Neural crest cell (in vitro differentiated cells): ENCODE measurements at regions not wholly inside any gene's neighbourhood (a gene's known extent, or its start where the extent isn't known, plus 50 kb on each side); places are given as distances from the start of the nearest gene placed in this dataset.

Experiments
- DNase-seq: peaks from one replicate; pipeline ENCODE4 v3.0.0; 2021; ENCODE audit warnings: low read depth, mixed read lengths, low spot score
- H3K27ac Mint-ChIP-seq: one replicate; pipeline ENCODE4 v1.8.0; 2021; ENCODE audit warnings: mild to moderate bottlenecking, mixed read lengths; ENCODE audit not compliant: unreplicated experiment
- H3K27me3 Mint-ChIP-seq: 2 replicates; pipeline ENCODE4 v1.8.0; 2021; ENCODE audit warnings: low read depth, mild to moderate bottlenecking, mixed read lengths
- H3K36me3 Mint-ChIP-seq: 2 replicates; pipeline ENCODE4 v1.8.0; 2021; ENCODE audit warnings: low read depth, mild to moderate bottlenecking, mixed read lengths
- H3K4me1 Mint-ChIP-seq: 2 replicates; pipeline ENCODE4 v1.8.0; 2021; ENCODE audit warnings: mixed read lengths
- H3K4me3 Mint-ChIP-seq: one replicate; pipeline ENCODE4 v1.8.0; 2021; ENCODE audit warnings: mild to moderate bottlenecking, mixed read lengths
- H3K9me3 Mint-ChIP-seq: 2 replicates; pipeline ENCODE4 v1.8.0; 2021; ENCODE audit warnings: mixed read lengths
- CTCF ChIP-seq: fragments of 200-600 bp; sonication (generic); conservative IDR thresholded peaks from 2 replicates; pipeline ENCODE4 v1.5.0; 2021; ENCODE audit warnings: antibody characterized with exemption, mild to moderate bottlenecking

DNA sequence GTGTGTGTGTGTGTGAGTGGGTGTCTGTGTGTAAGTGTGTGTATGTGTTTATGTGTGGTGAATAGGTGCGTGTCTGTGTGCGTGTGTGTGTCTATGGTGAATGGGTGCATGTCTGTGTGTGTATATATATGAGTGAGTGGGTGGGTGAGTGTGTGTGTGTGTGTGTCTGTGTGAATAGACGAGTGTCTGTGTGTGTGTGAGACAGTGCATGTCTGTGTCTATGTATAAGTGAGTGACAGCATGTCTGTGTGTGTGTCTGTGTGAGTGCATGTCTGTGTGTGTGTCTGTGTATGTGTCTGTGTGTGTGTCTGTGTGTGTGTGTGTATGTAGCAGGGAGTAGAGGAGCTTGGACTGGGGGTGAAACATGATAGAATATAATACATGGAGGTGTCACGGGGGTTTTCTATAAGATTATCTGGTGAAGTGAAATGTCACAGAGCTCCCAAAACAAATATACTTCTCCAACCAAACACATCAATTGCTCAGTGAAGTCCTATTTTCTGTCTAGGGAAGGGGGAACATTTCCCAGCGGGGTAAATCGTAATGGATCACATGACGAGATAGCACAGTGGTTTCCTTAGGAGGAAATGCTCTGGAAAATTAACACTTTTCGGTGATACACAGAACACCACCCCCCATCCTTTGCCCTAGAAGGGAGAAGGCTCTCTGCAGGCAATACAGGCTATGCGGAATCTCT, 723.3 kb upstream of the CELF2 start:
- DNase-seq: no peak
- H3K27me3 Mint-ChIP-seq: no peaks in the 10 kb centered on the region
- H3K27ac Mint-ChIP-seq: no peak overlapping the region
- H3K4me1 Mint-ChIP-seq: peaks cover 13% of the 10 kb centered on the region
- H3K9me3 Mint-ChIP-seq: no peaks in the 10 kb centered on the region
- no peak for TF ChIP-seq CTCF
- H3K36me3 Mint-ChIP-seq: no peaks in the 10 kb centered on the region
- peak overlapping the region; percentile 23 for H3K4me3 Mint-ChIP-seq

- H3K36me3 Mint-ChIP-seq: no peaks in the 10 kb centered on the region
- H3K9me3 Mint-ChIP-seq: no peaks in the 10 kb centered on the region
- no peaks in the 10 kb centered on the region for H3K27me3 Mint-ChIP-seq
- no peak overlapping the region for H3K27ac Mint-ChIP-seq
- no peak for DNase-seq
- H3K4me1 Mint-ChIP-seq: peaks cover 13% of the 10 kb centered on the region
- no peak for TF ChIP-seq CTCF
- peak overlapping the region; percentile 23 for H3K4me3 Mint-ChIP-seq
These were observed 722.7 kb upstream of the CELF2 start for GRCh38 chr10:10294881-10295529.

DNA sequence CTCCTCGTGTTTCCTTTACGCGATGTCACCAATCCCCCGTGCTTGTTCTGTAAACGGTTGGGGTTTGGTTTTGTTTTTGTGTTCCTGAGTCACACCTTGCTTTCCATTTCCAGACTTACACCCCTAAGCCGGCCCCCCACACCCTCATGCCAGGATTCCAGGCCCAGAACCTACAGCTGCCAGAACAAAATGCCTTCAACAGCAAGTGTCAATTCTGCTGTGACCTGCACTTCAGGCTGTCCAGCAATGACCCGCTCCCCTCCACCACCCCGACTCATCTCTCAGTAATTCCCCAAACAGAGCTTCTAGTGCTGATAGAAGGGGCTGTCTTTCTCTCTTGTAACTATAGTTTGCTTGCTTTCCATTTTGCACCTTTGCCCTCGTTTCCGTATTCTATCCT, 722.1 kb upstream of the CELF2 start:
- TF ChIP-seq CTCF: no peak
- Mint-ChIP-seq H3K4me1 (peaks cover 17% of the 10 kb centered on the region), H3K27me3 (no peaks in the 10 kb centered on the region), H3K36me3 (no peaks in the 10 kb centered on the region), H3K4me3 (no peak overlapping the region), H3K9me3 (no peaks in the 10 kb centered on the region), H3K27ac (peak overlapping the region; percentile 52)
- DNase-seq: no peak

GRCh38 chr10:10302689-10303088, 715.0 kb upstream of the CELF2 start:
- no peak for DNase-seq
- Mint-ChIP-seq H3K9me3 (no peaks in the 10 kb centered on the region), H3K4me3 (no peak overlapping the region), H3K27ac (no peak overlapping the region), H3K36me3 (no peaks in the 10 kb centered on the region), H3K4me1 (peaks cover 20% of the 10 kb centered on the region), H3K27me3 (no peaks in the 10 kb centered on the region)
- TF ChIP-seq CTCF: no peak

GRCh38 chr10:10307036-10307435, 710.6 kb upstream of the CELF2 start:
- Mint-ChIP-seq H3K4me3 (no peak overlapping the region), H3K9me3 (no peaks in the 10 kb centered on the region)

More at GRCh38 chr10:10307036-10307435, 710.6 kb upstream of the CELF2 start:
- no peak for DNase-seq
- no peaks in the 10 kb centered on the region for H3K36me3 Mint-ChIP-seq
- H3K27me3 Mint-ChIP-seq: no peaks in the 10 kb centered on the region
- peaks cover 24% of the 10 kb centered on the region for H3K4me1 Mint-ChIP-seq
- TF ChIP-seq CTCF: no peak
- H3K27ac Mint-ChIP-seq: no peak overlapping the region
